HG02852 (cell line): ENCODE measurements at regions not wholly inside any gene's neighbourhood (a gene's known extent, or its start where the extent isn't known, plus 50 kb on each side); places are given as distances from the start of the nearest gene placed in this dataset.
A peak's percentile ranks its signal among the peaks of the same experiment; 100 is the strongest.

Source experiments
- ATAC-seq: cut with Tn5 transposase; IDR thresholded peaks from one replicate; pipeline ENCODE4 v1.9.1; 2021; ENCODE audit warnings: mild to moderate bottlenecking, moderate library complexity; ENCODE audit not compliant: unreplicated experiment

GRCh38 chr10:2139746-2140145, 402.4 kb upstream of the ADARB2 start:
- no peak for ATAC-seq

GRCh38 chr10:2137549-2138174, 400.3 kb upstream of the ADARB2 start:
- no peak for ATAC-seq

DNA sequence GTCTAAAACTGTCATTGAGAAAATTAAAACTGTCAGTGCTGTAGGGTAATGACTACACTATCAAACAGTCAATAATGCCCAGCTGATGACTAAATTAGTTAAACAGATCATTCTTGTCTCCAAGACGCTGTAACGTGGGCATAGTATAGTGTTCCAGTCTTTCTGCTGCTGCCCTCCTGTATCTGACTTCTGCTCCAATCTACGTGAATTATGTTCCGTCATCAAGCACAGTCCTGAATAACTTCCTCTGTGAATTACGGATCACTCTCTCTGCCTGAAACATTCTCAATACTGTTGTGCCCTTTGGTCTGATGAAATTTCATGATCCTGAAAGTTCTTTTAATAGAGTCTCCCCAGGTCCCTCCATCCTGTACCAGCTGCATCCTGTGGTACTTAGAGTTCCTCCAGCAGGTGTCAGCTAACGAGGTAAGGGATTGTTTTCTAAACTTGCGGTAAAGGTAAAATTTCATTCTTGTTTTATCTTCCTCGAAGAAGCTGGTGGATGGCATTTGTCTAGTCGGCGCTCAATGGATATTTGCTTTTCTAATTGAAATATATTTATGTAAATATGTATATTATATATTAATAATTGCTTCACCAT, 393.5 kb upstream of the ADARB2 start:
- no peak for ATAC-seq

DNA sequence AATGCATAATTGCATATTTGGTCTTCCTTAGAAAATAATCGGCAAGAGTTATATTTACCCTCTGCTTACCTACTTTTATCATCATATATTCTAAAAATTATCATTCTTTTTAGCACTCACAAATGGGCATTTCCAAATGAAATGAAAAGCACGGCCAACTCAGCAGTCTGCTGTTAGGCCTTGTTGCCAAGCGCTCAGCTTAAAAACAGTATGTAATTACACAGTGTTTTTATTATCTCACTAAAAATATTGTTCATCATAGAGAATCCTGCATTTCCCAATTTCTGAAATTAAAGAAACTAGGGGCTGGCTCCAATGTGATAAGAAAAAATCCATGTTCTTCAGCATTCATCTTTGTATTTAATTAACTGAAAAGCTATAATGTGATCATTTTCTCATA, 391.7 kb upstream of the ADARB2 start:
- no peak for ATAC-seq

GRCh38 chr10:2124135-2124534, 386.8 kb upstream of the ADARB2 start:
- no peak for ATAC-seq

GRCh38 chr10:2122431-2123124, 385.3 kb upstream of the ADARB2 start:
- ATAC-seq = no peak

DNA sequence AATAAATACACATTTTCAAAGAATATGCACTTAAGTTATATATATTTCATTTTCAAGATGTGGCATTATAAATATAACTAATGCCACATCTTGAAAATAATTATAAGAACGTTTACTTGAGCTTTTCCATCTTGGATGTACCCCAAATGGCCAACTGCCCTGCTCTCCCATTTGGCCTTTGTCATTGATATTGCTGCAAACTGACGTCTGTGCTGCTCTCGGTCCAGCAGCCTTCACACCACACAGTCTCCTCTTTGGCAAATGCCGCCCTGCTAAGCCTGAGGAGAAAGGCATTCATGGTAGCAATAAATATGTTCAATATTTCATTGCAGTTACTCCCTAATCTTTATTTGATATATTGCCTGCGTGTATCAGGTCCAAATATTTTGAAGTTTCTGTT, 384.6 kb upstream of the ADARB2 start:
- no peak for ATAC-seq

DNA sequence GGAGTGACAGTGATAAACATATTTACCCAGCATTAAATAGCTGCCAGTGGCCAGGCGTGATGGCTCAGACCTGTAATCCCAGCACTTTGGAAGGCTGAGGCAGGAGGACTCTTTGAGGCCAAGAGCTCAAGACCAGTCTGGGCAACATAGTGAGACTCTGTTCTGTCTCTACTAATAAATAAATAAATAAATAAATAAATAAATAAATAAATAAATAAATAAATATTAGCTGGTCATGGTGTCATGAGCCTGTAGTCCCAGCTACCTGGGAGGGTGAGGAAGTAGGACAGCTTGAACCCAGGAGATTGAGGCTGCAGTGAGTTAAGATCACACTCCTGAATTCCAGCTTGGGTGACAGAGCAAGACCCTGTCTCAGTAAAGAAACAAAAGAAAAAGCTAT, 384.0 kb upstream of the ADARB2 start:
- ATAC-seq = no peak

DNA sequence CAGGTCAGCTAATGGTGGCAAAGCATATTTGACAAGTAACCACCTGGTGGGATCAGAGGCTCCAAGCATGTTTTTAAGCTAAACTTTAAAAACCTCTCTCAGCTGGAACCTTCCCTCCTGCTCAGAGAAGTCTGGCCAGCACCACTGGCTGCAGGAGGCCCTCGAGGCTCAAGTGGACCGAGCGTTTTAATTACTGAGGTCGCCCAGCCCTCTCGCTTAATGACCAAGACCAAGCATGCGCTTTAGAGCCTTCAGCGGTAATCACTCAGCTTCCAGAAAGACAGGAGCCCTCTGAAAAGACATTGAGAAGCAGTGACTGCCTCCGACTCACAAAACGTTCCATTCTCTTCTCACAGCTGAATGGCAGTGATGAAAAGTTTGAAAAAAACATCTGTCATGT, 383.4 kb upstream of the ADARB2 start:
- ATAC-seq = no peak

DNA sequence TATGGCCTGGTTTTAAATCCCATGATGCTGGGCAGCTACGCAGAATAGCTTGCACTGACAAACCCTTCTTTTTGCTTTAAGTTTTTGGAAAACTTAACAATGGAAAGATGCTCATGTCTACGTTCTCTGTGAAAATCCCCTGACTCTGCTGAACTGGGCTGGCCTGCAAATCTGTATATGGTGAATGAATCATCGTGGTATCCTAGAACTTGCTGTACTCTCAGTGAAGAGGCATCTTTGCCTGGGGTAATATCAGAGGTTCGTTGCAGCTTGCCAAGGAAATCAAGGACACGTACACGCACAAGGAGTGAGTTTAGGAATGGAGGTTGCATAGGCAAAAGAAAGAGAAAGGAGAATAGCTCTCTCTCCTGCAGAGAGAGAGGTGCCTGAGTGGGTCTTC, 382.0 kb upstream of the ADARB2 start:
- no peak for ATAC-seq

GRCh38 chr10:2118201-2118600, 380.9 kb upstream of the ADARB2 start:
- no peak for ATAC-seq

DNA sequence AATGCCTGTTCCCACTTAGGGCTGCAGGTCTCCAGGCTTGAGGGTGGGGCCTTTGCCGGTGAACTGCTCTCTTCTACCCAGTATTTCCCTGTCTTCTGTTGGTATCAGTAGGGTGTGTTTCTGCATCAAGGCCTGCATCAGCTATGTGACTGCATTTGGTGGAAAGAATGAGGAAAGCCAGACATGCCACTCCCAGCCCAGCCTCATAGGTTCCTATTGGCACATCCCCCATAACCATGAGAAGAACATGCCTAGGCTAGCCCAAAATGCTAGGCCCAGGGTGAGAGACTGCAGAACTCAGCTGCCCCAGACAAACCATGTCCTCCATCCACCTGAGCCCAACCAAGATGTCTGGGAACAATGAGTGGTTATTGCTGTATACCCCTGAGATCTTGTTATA, 380.3 kb upstream of the ADARB2 start:
- no peak for ATAC-seq

- ATAC-seq = no peak
Observed at GRCh38 chr10:2111965-2112364, 374.6 kb upstream of the ADARB2 start.

- ATAC-seq = no peak
Observed at GRCh38 chr10:2108496-2108895, 371.2 kb upstream of the ADARB2 start.

- ATAC-seq = no peak
Observed at GRCh38 chr10:2106641-2107040, 369.3 kb upstream of the ADARB2 start.

- ATAC-seq = no peak
Observed at GRCh38 chr10:2099321-2099720, 362.0 kb upstream of the ADARB2 start.

GRCh38 chr10:2097937-2098336, 360.6 kb upstream of the ADARB2 start:
- no peak for ATAC-seq

DNA sequence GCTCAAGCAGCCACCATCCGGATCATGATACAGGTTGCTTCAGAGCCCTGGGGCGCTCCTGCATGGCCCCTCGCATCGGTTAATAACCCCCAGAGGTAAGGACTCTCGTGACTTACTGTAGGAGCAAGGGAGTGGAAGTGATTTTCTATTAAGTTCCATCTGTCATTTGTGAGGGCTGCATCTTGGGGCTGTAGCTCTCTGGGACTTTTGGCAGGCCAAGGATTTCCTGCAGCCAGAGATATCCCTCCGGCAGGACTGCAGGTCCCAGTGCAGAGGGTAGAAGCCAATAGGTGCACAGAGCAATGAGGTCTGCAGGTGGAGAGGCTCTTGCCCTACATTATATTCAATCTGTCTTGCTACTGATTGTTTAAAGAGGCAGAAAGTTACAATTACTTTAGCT, 356.8 kb upstream of the ADARB2 start:
- no peak for ATAC-seq

DNA sequence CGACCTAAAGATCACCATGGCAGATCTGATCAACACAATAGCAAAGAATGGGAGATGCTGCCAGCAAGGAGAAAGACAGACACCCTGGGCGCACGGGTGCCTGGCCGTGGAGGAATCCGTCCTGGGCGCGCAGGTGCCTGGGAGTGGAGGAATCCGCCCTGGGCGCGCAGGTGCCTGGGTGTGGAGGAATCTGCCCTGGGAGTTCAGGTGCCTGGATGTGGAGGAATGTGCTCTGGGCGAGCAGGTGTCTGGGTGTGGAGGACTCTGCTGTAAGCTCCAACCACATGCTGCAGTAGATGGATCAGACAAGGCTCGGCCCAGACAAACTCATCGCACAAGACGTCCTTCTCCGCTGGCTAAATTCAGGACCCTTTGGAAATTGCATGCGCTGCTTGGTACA, 346.3 kb upstream of the ADARB2 start:
- ATAC-seq = no peak

- peak; percentile 64 for ATAC-seq
Observed at GRCh38 chr10:2081501-2081900, 344.2 kb upstream of the ADARB2 start.

DNA sequence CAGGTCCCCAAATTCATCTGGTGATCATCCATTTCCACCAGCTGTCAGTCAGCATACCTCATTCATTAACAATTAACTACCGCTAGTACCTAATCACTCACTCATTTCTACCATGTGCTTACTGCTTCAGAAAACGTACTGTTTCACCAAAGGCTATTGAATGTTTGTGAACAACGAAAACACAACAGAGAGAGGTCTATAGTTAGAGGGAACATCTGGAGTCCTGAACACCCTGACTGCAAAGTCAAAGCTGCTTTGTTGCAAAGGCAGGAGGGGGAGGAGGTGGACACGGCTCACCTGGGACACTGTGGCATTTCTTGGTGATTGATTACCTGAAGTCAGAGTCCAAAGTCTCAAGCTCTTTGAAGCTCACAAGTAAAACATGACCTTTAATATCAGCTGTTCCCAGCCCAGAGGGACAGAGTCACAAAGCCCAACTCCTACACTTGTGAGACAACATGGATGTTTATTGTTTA, 342.3 kb upstream of the ADARB2 start:
- ATAC-seq = no peak

DNA sequence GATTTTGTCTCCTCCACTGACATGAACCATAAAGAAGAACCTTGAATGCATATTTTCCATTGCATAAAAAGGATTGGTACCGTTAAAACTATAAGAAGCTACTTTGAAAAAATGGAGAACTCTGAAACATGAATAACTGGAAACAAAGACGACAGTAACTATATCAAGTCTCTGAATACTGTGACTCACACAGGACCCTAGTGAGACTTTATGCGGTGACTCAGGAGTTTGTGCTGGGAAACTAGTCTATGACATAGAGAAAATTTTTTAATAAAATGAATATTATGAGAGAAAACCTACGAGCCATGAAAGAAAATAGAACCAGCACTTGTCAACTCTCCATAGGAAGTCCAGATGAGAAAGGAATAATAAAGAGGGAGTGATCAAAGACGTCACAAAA, 339.9 kb upstream of the ADARB2 start:
- no peak for ATAC-seq
